OCI-LY1 (cell line): ENCODE measurements at regions not wholly inside any gene's neighbourhood (a gene's known extent, or its start where the extent isn't known, plus 50 kb on each side); places are given as distances from the start of the nearest gene placed in this dataset.

Experiments
- H2AFZ ChIP-seq: fragments of 200-600 bp; sonication (generic), shearing (Covaris generic); 2 replicates; pipeline ENCODE4 v1.6.0; 2014; ENCODE audit warnings: antibody characterized with exemption, mild to moderate bottlenecking, low read length
- H3F3A ChIP-seq: fragments of 200-600 bp; sonication (generic), shearing (Covaris generic); 2 replicates; pipeline ENCODE4 v1.6.0; 2014; ENCODE audit warnings: mild to moderate bottlenecking, antibody characterized with exemption, low read length, moderate library complexity; ENCODE audit not compliant: insufficient read depth
- H3K27ac ChIP-seq: fragments of 200-600 bp; sonication (generic); 2 replicates; pipeline ENCODE4 v1.5.1; 2014; ENCODE audit warnings: low read length, mixed run types, mild to moderate bottlenecking, low read depth; ENCODE audit not compliant: poor library complexity, severe bottlenecking
- H3K27me3 ChIP-seq: fragments of 200-600 bp; sonication (generic); 2 replicates; pipeline ENCODE4 v1.6.0; 2014; ENCODE audit warnings: antibody characterized with exemption, mild to moderate bottlenecking, low read length, moderate library complexity; ENCODE audit not compliant: insufficient read depth
- H3K36me3 ChIP-seq: fragments of 200-600 bp; sonication (generic); 2 replicates; pipeline ENCODE4 v1.6.1; 2014; ENCODE audit warnings: mild to moderate bottlenecking, antibody characterized with exemption, low read length, moderate library complexity, mixed read lengths; ENCODE audit not compliant: insufficient read depth
- H3K4me1 ChIP-seq: fragments of 200-600 bp; sonication (generic); 2 replicates; pipeline ENCODE4 v1.5.1; 2014; ENCODE audit warnings: mild to moderate bottlenecking, low read length, moderate library complexity; ENCODE audit not compliant: insufficient read depth, severe bottlenecking
- H3K4me2 ChIP-seq: fragments of 200-600 bp; sonication (generic), shearing (Covaris generic); 2 replicates; pipeline ENCODE4 v1.6.1; 2014; ENCODE audit warnings: low read length
- H3K4me3 ChIP-seq: fragments of 200-600 bp; sonication (generic); 2 replicates; pipeline ENCODE4 v1.5.1; 2014; ENCODE audit warnings: low read length, low read depth, mild to moderate bottlenecking, mixed read lengths; ENCODE audit not compliant: poor library complexity, severe bottlenecking
- H3K79me2 ChIP-seq: fragments of 200-600 bp; shearing (Covaris generic); 2 replicates; pipeline ENCODE4 v1.6.1; 2016; ENCODE audit warnings: mixed run types, low read length, mixed read lengths; ENCODE audit not compliant: insufficient read depth
- H3K9ac ChIP-seq: fragments of 200-600 bp; sonication (generic), shearing (Covaris generic); 2 replicates; pipeline ENCODE4 v1.6.1; 2014; ENCODE audit warnings: mild to moderate bottlenecking, low read length, mixed read lengths
- H3K9me2 ChIP-seq: fragments of 200-600 bp; sonication (generic), shearing (Covaris generic); 2 replicates; pipeline ENCODE4 v1.6.1; 2014; ENCODE audit warnings: low read depth, mild to moderate bottlenecking, low read length, mixed read lengths
- H3K9me3 ChIP-seq: fragments of 200-600 bp; shearing (Covaris generic); 2 replicates; pipeline ENCODE4 v1.6.1; 2014; ENCODE audit warnings: low read length, mixed read lengths
- H4K20me1 ChIP-seq: fragments of 200-600 bp; sonication (generic), shearing (Covaris generic); 2 replicates; pipeline ENCODE4 v1.6.0; 2016; ENCODE audit warnings: mild to moderate bottlenecking, low read length; ENCODE audit not compliant: insufficient read depth
- EZH2 ChIP-seq: fragments of 200-600 bp; sonication (generic), shearing (Covaris generic); IDR thresholded peaks from 2 replicates; pipeline ENCODE4 v1.8.0; 2017; ENCODE audit warnings: borderline replicate concordance, mixed run types, mild to moderate bottlenecking, antibody characterized with exemption, low read length, moderate library complexity, mixed read lengths
- TF ChIP-seq, protein P1 (sequence below): fragments of 200-600 bp; sonication (generic), shearing (Covaris generic); IDR thresholded peaks from 2 replicates; pipeline ENCODE4 v1.5.1; 2017; ENCODE audit warnings: mild to moderate bottlenecking, antibody characterized with exemption, low read length, moderate library complexity, mixed read lengths

DNA sequence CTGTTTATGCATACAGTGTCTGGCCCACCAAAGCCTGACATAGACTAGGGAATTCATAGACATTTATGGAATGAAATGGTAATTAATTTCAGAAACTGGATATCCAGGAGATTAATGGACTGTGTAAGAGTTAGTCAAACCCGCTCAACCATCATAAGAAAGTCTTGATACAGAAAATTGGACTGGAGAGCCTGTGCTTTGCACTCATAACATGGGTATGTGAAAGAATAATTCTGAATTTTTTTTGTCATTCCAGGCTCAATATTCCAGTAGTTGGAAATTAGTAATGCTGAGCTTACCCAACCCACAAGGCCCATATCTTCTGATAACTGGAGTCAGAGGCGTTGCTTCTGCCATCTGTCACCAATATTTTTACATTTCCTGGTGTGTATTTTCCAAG, 799.7 kb upstream of the IGFBP3 start:
- Histone ChIP-seq H3K27me3 (no peaks in the 10 kb centered on the region), H3K4me3 (no peak overlapping the region), H3F3A (no peaks in the 10 kb centered on the region), H4K20me1 (no peaks in the 10 kb centered on the region), H3K9me3 (no peaks in the 10 kb centered on the region), H3K79me2 (no peaks in the 10 kb centered on the region), H2AFZ (no peak overlapping the region), H3K36me3 (no peaks in the 10 kb centered on the region), H3K4me1 (no peaks in the 10 kb centered on the region), H3K9me2 (no peaks in the 10 kb centered on the region), H3K9ac (no peak overlapping the region), H3K4me2 (no peak overlapping the region), H3K27ac (no peak overlapping the region)
- TF ChIP-seq, protein P1, sequence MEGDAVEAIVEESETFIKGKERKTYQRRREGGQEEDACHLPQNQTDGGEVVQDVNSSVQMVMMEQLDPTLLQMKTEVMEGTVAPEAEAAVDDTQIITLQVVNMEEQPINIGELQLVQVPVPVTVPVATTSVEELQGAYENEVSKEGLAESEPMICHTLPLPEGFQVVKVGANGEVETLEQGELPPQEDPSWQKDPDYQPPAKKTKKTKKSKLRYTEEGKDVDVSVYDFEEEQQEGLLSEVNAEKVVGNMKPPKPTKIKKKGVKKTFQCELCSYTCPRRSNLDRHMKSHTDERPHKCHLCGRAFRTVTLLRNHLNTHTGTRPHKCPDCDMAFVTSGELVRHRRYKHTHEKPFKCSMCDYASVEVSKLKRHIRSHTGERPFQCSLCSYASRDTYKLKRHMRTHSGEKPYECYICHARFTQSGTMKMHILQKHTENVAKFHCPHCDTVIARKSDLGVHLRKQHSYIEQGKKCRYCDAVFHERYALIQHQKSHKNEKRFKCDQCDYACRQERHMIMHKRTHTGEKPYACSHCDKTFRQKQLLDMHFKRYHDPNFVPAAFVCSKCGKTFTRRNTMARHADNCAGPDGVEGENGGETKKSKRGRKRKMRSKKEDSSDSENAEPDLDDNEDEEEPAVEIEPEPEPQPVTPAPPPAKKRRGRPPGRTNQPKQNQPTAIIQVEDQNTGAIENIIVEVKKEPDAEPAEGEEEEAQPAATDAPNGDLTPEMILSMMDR, result no peak
- no peak for TF ChIP-seq EZH2

DNA sequence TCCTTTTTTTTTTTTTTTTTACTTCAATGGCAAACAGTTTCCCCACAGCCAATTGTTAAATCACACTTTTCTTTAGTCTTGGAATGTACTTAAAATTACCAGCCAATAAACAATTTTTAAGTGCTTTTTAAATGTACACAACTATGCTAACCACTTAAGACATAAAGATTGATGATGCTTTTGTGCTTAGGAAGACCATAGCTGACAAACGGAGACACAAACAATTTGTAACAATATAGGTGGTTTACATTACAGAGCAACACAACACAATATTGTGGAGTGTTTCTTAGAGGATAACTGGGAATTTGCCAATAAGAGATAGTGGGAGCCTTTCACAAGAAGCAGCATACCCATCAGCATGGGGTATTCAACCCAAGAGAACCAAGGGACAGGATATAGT, 798.5 kb upstream of the IGFBP3 start:
- H2AFZ ChIP-seq, result no peak overlapping the region
- H3K4me1 ChIP-seq, result no peaks in the 10 kb centered on the region
- no peaks in the 10 kb centered on the region for H4K20me1 ChIP-seq
- H3K4me3 ChIP-seq, result no peak overlapping the region
- no peaks in the 10 kb centered on the region for H3F3A ChIP-seq
- no peaks in the 10 kb centered on the region for H3K9me2 ChIP-seq
- H3K36me3 ChIP-seq, result no peaks in the 10 kb centered on the region
- no peak overlapping the region for H3K27ac ChIP-seq
- no peak overlapping the region for H3K9ac ChIP-seq
- no peaks in the 10 kb centered on the region for H3K9me3 ChIP-seq
- no peaks in the 10 kb centered on the region for H3K79me2 ChIP-seq
- no peak overlapping the region for H3K4me2 ChIP-seq
- H3K27me3 ChIP-seq, result no peaks in the 10 kb centered on the region
- TF ChIP-seq, protein P1, result no peak
- TF ChIP-seq EZH2, result no peak

DNA sequence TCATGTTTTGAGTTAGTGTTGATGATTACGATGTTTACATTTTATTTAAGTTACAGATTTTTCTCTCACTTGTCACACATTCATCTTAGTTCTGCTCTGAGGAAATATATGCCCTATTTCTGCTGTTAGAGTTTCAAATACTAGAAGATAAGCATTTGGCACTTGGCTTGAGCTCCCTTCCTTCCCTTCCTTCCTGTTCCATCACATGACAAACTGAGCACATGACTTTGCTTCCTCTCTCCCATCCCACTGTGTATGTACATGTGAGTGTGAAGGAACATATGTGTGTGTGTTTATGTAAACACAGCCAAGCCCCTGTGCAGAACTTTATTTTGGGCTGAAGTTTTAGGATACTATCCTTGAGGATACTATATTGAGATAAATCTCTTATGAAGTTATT, 795.9 kb upstream of the IGFBP3 start:
- H2AFZ ChIP-seq, result no peak overlapping the region
- no peak overlapping the region for H3K4me2 ChIP-seq
- H3K9ac ChIP-seq, result no peak overlapping the region

More for the DNA sequence above, 795.9 kb upstream of the IGFBP3 start:
- H3K27me3 ChIP-seq, result no peaks in the 10 kb centered on the region
- no peaks in the 10 kb centered on the region for H3K79me2 ChIP-seq
- no peaks in the 10 kb centered on the region for H3K9me3 ChIP-seq
- H3K4me1 ChIP-seq, result no peaks in the 10 kb centered on the region
- TF ChIP-seq EZH2, result no peak
- TF ChIP-seq, protein P1, result no peak
- no peaks in the 10 kb centered on the region for H3F3A ChIP-seq
- H3K36me3 ChIP-seq, result no peaks in the 10 kb centered on the region
- no peaks in the 10 kb centered on the region for H3K9me2 ChIP-seq
- H3K27ac ChIP-seq, result no peak overlapping the region
- no peak overlapping the region for H3K4me3 ChIP-seq
- no peaks in the 10 kb centered on the region for H4K20me1 ChIP-seq
